ENCODE measurements at regions not wholly inside any gene's neighbourhood (a gene's known extent, or its start where the extent isn't known, plus 50 kb on each side); places are given as distances from the start of the nearest gene placed in this dataset.

DNA sequence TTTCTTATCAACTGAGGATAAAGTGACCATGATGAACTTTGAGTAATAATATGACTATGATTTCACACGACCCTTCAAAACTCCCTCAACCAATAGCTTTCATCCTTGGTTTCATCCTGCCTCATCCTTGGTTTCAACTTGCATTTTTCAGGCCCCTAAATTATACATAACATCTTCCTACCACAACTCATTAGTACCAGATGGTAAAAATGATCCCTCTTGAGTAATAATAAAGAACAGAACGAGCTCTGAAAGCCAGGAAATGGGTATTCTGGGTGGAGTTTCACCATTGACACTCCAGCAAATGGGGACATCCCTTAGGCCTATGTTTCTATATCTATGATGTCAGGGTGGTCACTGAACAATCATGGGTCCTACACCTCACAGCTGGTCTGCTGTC is 72.1 kb upstream of the LMNTD1 start:
- no CpG with 5 or more reads among the region's 2 CpGs for WGBS (ENCODE audit: extremely low coverage, insufficient read length, low lambda C conversion rate)
- H2BK15ac ChIP-seq (ENCODE audit: low read depth, low read length) = no peak overlapping the region
- H3K4me1 Mint-ChIP-seq = peaks cover 0 to 11% of the 10 kb centered on the region in 2 experiments; a peak in 2 of 4 replicates

More for the DNA sequence above, 72.1 kb upstream of the LMNTD1 start:
- Histone ChIP-seq H2AK5ac (ENCODE audit: insufficient read length, low read length) (no peak overlapping the region), H4K5ac (ENCODE audit: insufficient read length, low read depth, low read length) (no peak overlapping the region), H3K14ac (ENCODE audit: insufficient read depth, low read length) (no peak overlapping the region), H2BK12ac (ENCODE audit: insufficient read length, low read depth, low read length) (no peak overlapping the region), H3K4me2 (ENCODE audit: insufficient read depth, insufficient read length, low read length) (no peak overlapping the region), H2AFZ (ENCODE audit: low read length) (no peak overlapping the region), H3K9ac (ENCODE audit: extremely low read depth, insufficient read length, low read length) (no peak overlapping the region), H4K20me1 (ENCODE audit: control insufficient read depth, insufficient read depth, insufficient read length) (no peaks in the 10 kb centered on the region), H3K79me1 (ENCODE audit: insufficient read depth, low read depth, low read length, poor library complexity, severe bottlenecking) (no peaks in the 10 kb centered on the region), H3K4ac (ENCODE audit: low read depth, low read length) (no peak overlapping the region), H3K27ac (ENCODE audit: insufficient read length, low read depth, low read length) (no peak overlapping the region), H3K9me3 (ENCODE audit: control insufficient read depth, low read depth, low read length) (no peaks in the 10 kb centered on the region), H3K23ac (ENCODE audit: insufficient read length, low read depth, low read length) (no peak overlapping the region), H4K8ac (replicated peaks; ENCODE audit: insufficient read length, low read depth, low read length) (no peak overlapping the region), H2BK20ac (ENCODE audit: low read depth, low read length, poor library complexity, severe bottlenecking) (no peak overlapping the region), H3K56ac (ENCODE audit: insufficient read length, low read depth, low read length) (no peak overlapping the region), H2BK5ac (ENCODE audit: insufficient read length, low read length) (no peak overlapping the region), H3K18ac (ENCODE audit: insufficient read length, low read depth, low read length) (no peak overlapping the region), H2BK120ac (ENCODE audit: low read depth, low read length, poor library complexity, severe bottlenecking) (no peak overlapping the region), H3K27me3 (ENCODE audit: insufficient read depth, low read length) (no peaks in the 10 kb centered on the region), H3K4me1 (ENCODE audit: insufficient read depth, low read length) (no peaks in the 10 kb centered on the region), H3T11ph (ENCODE audit: low read length) (no peak overlapping the region), H3K23me2 (ENCODE audit: insufficient read length, low read depth, low read length, poor library complexity, severe bottlenecking) (no peaks in the 10 kb centered on the region), H3K79me2 (ENCODE audit: insufficient read depth, low read length) (no peaks in the 10 kb centered on the region), H4K91ac (ENCODE audit: insufficient read length, low read depth, low read length) (no peak overlapping the region)
- TF ChIP-seq CTCF (conservative IDR thresholded peaks at IDR 0.05) = no peak
- Mint-ChIP-seq H3K27me3 (ENCODE audit: low read depth) (no peaks in the 10 kb centered on the region), H3K27ac (no peak overlapping the region), H3K36me3 (ENCODE audit: insufficient read depth in 1 of 3, low read depth in 3 of 3) (no peaks in the 10 kb centered on the region), H3K4me3 (no peak overlapping the region), H3K9me3 (no peaks in the 10 kb centered on the region)
- DNase-seq = no peak
